HCT116 (cell line): ENCODE measurements at regions not wholly inside any gene's neighbourhood (a gene's known extent, or its start where the extent isn't known, plus 50 kb on each side); places are given as distances from the start of the nearest gene placed in this dataset.

Source experiments
- ATAC-seq: fragments of 200-7000 bp; cut with Tn5 transposase; 2 replicates; pipeline ENCODE4 v1.9.1; 2020; ENCODE audit warnings: mild to moderate bottlenecking, moderate library complexity
- BruUV-seq: library from RNA; stranded (reverse); fragments of 400-500 nt; replicated peaks from 2 replicates; lab custom pipeline; 2021; lab: Mats Ljungman, UMichigan
- CTCF ChIA-PET: fragments of 300-600 bp; sonication (Branson Sonifier 250); formaldehyde crosslinking; loops from one replicate; lab custom pipeline; 2021; ENCODE audit warnings: antibody characterized with exemption; lab: Charles Lee
- POLR2A ChIA-PET: fragments of 300-600, 350-600 bp; sonication (Branson Sonifier 250); formaldehyde crosslinking; loops from one replicate; lab custom pipeline; 2021; ENCODE audit warnings: antibody characterized with exemption; lab: Charles Lee
- RAD21 ChIA-PET, 2 experiments: fragments of 300-600 bp; sonication (Branson Sonifier 250); formaldehyde crosslinking; loops; one replicate each; lab custom pipeline; 2023; ENCODE audit warnings: low total read pairs in 2 of 2; ENCODE audit not compliant: uncharacterized antibody in 2 of 2, unreplicated experiment in 2 of 2, low non-redundant PET in 1 of 2; lab: Charles Lee
- DNase-seq: peaks from one replicate; pipeline ENCODE4 v3.0.0-alpha.2; 2010; ENCODE audit warnings: low read depth, low spot score
- H2AFZ ChIP-seq: fragments of 200-600 bp; shearing (Covaris generic), sonication (generic); 2 replicates; pipeline ENCODE4 v1.6.1; 2017; ENCODE audit warnings: low read depth, mixed run types, mixed read lengths, antibody characterized with exemption, low read length; ENCODE audit not compliant: poor library complexity, severe bottlenecking
- H3K27ac ChIP-seq: 2 replicates; pipeline ENCODE4 v1.5.1; 2012; ENCODE audit warnings: low read depth, low read length
- H3K27me3 ChIP-seq: fragments of 200-600 bp; sonication (generic); 2 replicates; pipeline ENCODE4 v1.6.1; 2016; ENCODE audit warnings: mixed run types, low read length, mixed read lengths; ENCODE audit not compliant: insufficient read depth
- H3K36me3 ChIP-seq, 2 experiments: fragments of 200-500 bp in 1 of 2; fragments of 200-600 bp in 1 of 2; sonication (Bioruptor generic) in 1 of 2; sonication (generic) in 1 of 2; 2 replicates each; pipeline versions ENCODE4 v1.5.1 to v1.6.1; 2014 to 2016; ENCODE audit warnings: low read length in 2 of 2, inconsistent platforms in 1 of 2, mixed read lengths in 1 of 2, mixed run types in 1 of 2; ENCODE audit not compliant: insufficient read depth in 2 of 2, control insufficient read depth in 1 of 2
- H3K4me1 ChIP-seq, 2 experiments: fragments of 200-600 bp in 1 of 2; sonication (generic) in 1 of 2; 2 replicates each; pipeline versions ENCODE4 v1.5.1 to v1.6.1; 2012 to 2017; ENCODE audit warnings: low read length in 2 of 2, inconsistent platforms in 1 of 2, mild to moderate bottlenecking in 1 of 2, mixed read lengths in 1 of 2, mixed run types in 1 of 2, moderate library complexity in 1 of 2; ENCODE audit not compliant: insufficient read depth in 2 of 2, control insufficient read depth in 1 of 2
- H3K4me2 ChIP-seq: fragments of 200-600 bp; sonication (generic); 2 replicates; pipeline ENCODE4 v1.6.1; 2017; ENCODE audit warnings: mixed run types, low read length, mixed read lengths
- H3K4me3 ChIP-seq, 2 experiments: fragments of 200-600 bp in 1 of 2; sonication (generic) in 1 of 2; replicated peaks in 1 of 2; 2 replicates each; pipeline ENCODE4 v1.5.1; 2011 to 2016; ENCODE audit warnings: low read length in 2 of 2, control low read depth in 1 of 2, low read depth in 1 of 2, mild to moderate bottlenecking in 1 of 2, mixed read lengths in 1 of 2, mixed run types in 1 of 2
- H3K79me2 ChIP-seq: fragments of 200-600 bp; sonication (generic); 2 replicates; pipeline ENCODE4 v1.6.1; 2017; ENCODE audit warnings: mild to moderate bottlenecking, mixed run types, low read length, moderate library complexity, mixed read lengths; ENCODE audit not compliant: insufficient read depth
- H3K9ac ChIP-seq: fragments of 200-600 bp; sonication (generic); 2 replicates; pipeline ENCODE4 v1.6.1; 2016; ENCODE audit warnings: low read length, mixed read lengths
- H3K9me2 ChIP-seq: fragments of 200-600 bp; sonication (generic), shearing (Covaris generic); 2 replicates; pipeline ENCODE4 v1.6.1; 2017; ENCODE audit warnings: mixed run types, mild to moderate bottlenecking, moderate library complexity; ENCODE audit not compliant: insufficient read depth
- H3K9me3 ChIP-seq, 2 experiments: fragments of 200-500 bp in 1 of 2; fragments of 200-600 bp in 1 of 2; sonication (Bioruptor generic) in 1 of 2; sonication (generic) in 1 of 2; 2 replicates each; pipeline ENCODE4 v1.6.1; 2014 to 2017; ENCODE audit warnings: low read length in 2 of 2, mixed read lengths in 2 of 2, inconsistent platforms in 1 of 2, low read depth in 1 of 2, mild to moderate bottlenecking in 1 of 2, mixed run types in 1 of 2, moderate library complexity in 1 of 2; ENCODE audit not compliant: control insufficient read depth in 1 of 2, insufficient read depth in 1 of 2
- H4K20me1 ChIP-seq: fragments of 200-600 bp; sonication (generic), shearing (Covaris generic); 2 replicates; pipeline ENCODE4 v1.6.1; 2017; ENCODE audit warnings: mixed run types, mild to moderate bottlenecking, moderate library complexity; ENCODE audit not compliant: insufficient read depth
- CBX3 ChIP-seq: IDR thresholded peaks from 2 replicates; pipeline ENCODE4 v1.6.1; 2012; ENCODE audit warnings: low read depth
- CEBPB ChIP-seq: IDR thresholded peaks from 2 replicates; pipeline ENCODE4 v1.6.1; 2012; ENCODE audit warnings: low read depth
- EGR1 ChIP-seq: IDR thresholded peaks from 2 replicates; pipeline ENCODE4 v1.6.1; 2012; ENCODE audit warnings: low read depth
- ELF1 ChIP-seq: IDR thresholded peaks from 2 replicates; pipeline ENCODE4 v1.6.1; 2012; ENCODE audit warnings: low read depth, borderline replicate concordance
- EZH2 ChIP-seq: fragments of 200-600 bp; sonication (generic); IDR thresholded peaks from 2 replicates; pipeline ENCODE4 v1.6.1; 2017; ENCODE audit warnings: antibody characterized with exemption, mixed run types
- EZH2phosphoT487 ChIP-seq: fragments of 200-600 bp; IDR thresholded peaks from 2 replicates; pipeline ENCODE4 v1.6.1; 2018; ENCODE audit warnings: antibody characterized with exemption, borderline replicate concordance
- FOSL1 ChIP-seq: IDR thresholded peaks from 2 replicates; pipeline ENCODE4 v1.6.1; 2012; ENCODE audit warnings: low read depth
- JUND ChIP-seq: IDR thresholded peaks from 2 replicates; pipeline ENCODE4 v1.6.1; 2012
- POLR2AphosphoS5 ChIP-seq: IDR thresholded peaks from 2 replicates; pipeline ENCODE4 v1.6.1; 2011; ENCODE audit warnings: mild to moderate bottlenecking, low read depth, low read length, moderate library complexity
- RAD21 ChIP-seq: IDR thresholded peaks from 2 replicates; pipeline ENCODE4 v1.6.1; 2012; ENCODE audit warnings: low read depth, mild to moderate bottlenecking
- SIN3A ChIP-seq: IDR thresholded peaks from 2 replicates; pipeline ENCODE4 v1.6.1; 2012; ENCODE audit warnings: low read depth
- SRF ChIP-seq: IDR thresholded peaks from 2 replicates; pipeline ENCODE4 v1.6.1; 2012; ENCODE audit warnings: low read depth
- TCF7L2 ChIP-seq: IDR thresholded peaks from 2 replicates; pipeline ENCODE4 v1.7.0; 2011; ENCODE audit warnings: borderline replicate concordance, inconsistent platforms; ENCODE audit not compliant: insufficient read depth, insufficient read length; ENCODE audit errors: extremely low read depth
- ZFX ChIP-seq: fragments of 450-650 bp; IDR thresholded peaks from 2 replicates; pipeline ENCODE4 v1.6.1; 2017
- ZNF274 ChIP-seq: fragments of 200-500 bp; sonication (Bioruptor generic); IDR thresholded peaks from 2 replicates; pipeline ENCODE4 v1.6.1; 2014; ENCODE audit warnings: mild to moderate bottlenecking, low read depth, low read length, inconsistent platforms
- intact Hi-C: fragments of 100-400 bp; cut with micrococcal nuclease; formaldehyde crosslinking; loops from 2 replicates; pipeline ENCODE4 v1.10.0; 2022
- TF ChIP-seq, protein P1 (sequence below): IDR thresholded peaks from 2 replicates; pipeline ENCODE4 v1.6.1; 2012
- TF ChIP-seq, protein P2 (sequence below), 3 experiments: fragments of 200-600 bp in 1 of 3; sonication (generic) in 1 of 3; IDR thresholded peaks in 2 of 3; conservative IDR thresholded peaks in 1 of 3; 2 replicates each; pipeline ENCODE4 v1.5.1; 2012 to 2017; ENCODE audit warnings: low read depth in 2 of 3, low read length in 2 of 3, antibody characterized with exemption in 1 of 3, borderline replicate concordance in 1 of 3, control low read depth in 1 of 3, mild to moderate bottlenecking in 1 of 3, mixed read lengths in 1 of 3, mixed run types in 1 of 3, moderate library complexity in 1 of 3; ENCODE audit not compliant: insufficient read depth in 1 of 3

DNA sequence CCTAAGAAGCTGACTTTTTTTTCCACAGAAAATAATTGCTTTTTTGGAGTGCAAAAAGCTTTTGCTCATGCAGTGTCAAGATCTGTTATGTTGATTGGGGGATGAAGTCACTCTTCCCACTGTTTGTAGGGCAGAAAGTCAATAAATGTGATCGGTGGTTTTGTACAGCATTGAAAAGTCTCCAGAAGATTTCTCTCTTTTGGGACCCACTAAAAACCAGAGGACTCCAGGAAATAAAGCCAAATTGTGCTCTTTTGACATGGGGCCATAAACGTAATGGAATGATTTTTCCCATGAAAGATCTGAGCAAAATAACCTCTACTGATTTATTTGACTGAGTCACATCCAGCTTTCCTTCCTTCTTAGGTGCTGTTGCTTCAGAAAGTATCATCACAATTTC is 122.5 kb downstream of the SNAPC1 start:
- no peak overlapping the region for H3K9ac ChIP-seq
- BruUV-seq = no TSS peak
- DNase-seq = no peak
- POLR2A ChIA-PET = no interaction called here
- ATAC-seq = no peak
- no peaks in the 10 kb centered on the region for H3K9me2 ChIP-seq
- no peaks in the 10 kb centered on the region for H3K36me3 ChIP-seq
- H3K4me3 ChIP-seq = no peak overlapping the region
- no peaks in the 10 kb centered on the region for H3K4me1 ChIP-seq
- intact Hi-C loops = no loop called here
- no peaks in the 10 kb centered on the region for H4K20me1 ChIP-seq
- H3K27ac ChIP-seq = no peak overlapping the region
- RAD21 ChIA-PET = no interaction called here
- no peak overlapping the region for H2AFZ ChIP-seq
- no peaks in the 10 kb centered on the region for H3K9me3 ChIP-seq
- H3K4me2 ChIP-seq = no peak overlapping the region
- TF ChIP-seq SRF (no peak), ELF1 (no peak), ZFX (no peak)
- H3K27me3 ChIP-seq = peaks cover 18% of the 10 kb centered on the region
- no peaks in the 10 kb centered on the region for H3K79me2 ChIP-seq
- CTCF ChIA-PET = no interaction called here

DNA sequence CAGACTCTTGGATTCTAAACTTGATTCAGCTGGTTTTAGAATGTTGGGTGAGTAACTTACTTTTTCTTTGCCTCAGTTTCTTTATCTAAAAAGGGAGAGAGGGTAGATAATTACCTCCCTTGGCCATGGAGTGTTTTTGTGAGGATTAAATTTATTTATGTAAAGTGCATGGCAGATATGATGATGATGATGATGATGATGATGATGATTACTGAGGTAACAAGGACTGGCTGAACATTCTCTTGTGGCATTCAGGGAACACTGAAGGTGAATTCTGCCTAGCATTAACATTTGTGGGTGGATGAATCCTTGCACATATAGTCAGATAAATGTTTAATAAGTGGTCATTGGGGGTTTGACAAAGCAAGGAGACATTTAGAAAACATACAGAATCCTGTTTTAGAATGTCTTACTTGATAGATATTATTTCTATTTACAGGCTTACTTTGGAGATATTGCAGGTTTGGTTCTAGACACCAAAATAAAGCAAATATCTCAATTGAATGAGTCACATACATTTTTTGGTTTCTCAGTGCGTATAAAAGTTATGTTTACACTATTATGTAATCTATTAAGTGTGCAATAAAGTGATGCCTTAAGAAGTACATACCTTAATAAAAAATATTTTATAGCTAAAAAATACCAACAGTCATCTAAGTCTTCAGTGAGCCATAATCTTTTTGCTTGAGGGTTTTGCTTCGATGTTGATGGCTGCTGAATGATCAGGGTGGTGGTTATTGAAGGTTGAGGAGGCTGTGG is 123.2 kb downstream of the SNAPC1 start:
- Histone ChIP-seq H3K9ac (no peak overlapping the region), H2AFZ (no peak overlapping the region), H3K4me3 (no peak overlapping the region), H3K4me2 (no peak overlapping the region), H3K9me2 (no peaks in the 10 kb centered on the region), H3K79me2 (no peaks in the 10 kb centered on the region), H3K4me1 (no peaks in the 10 kb centered on the region), H3K9me3 (no peaks in the 10 kb centered on the region), H4K20me1 (no peaks in the 10 kb centered on the region), H3K36me3 (no peaks in the 10 kb centered on the region), H3K27me3 (peaks cover 17% of the 10 kb centered on the region), H3K27ac (no peak overlapping the region)
- ChIA-PET POLR2A (no interaction called here), RAD21 (no interaction called here), CTCF (no interaction called here)
- ATAC-seq (no peak), DNase-seq (no peak)
- BruUV-seq = no TSS peak
- no peak for TF ChIP-seq POLR2AphosphoS5
- no peak for TF ChIP-seq EZH2phosphoT487
- TF ChIP-seq CBX3 = no peak
- no peak for TF ChIP-seq RAD21
- TF ChIP-seq ZFX = no peak
- TF ChIP-seq SIN3A = no peak
- no peak for TF ChIP-seq ZNF274
- TF ChIP-seq, protein P1, sequence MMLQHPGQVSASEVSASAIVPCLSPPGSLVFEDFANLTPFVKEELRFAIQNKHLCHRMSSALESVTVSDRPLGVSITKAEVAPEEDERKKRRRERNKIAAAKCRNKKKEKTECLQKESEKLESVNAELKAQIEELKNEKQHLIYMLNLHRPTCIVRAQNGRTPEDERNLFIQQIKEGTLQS = no peak
- no peak for TF ChIP-seq EZH2
- TF ChIP-seq SRF = no peak
- TF ChIP-seq TCF7L2 = no peak
- TF ChIP-seq JUND = no peak
- TF ChIP-seq FOSL1 = no peak
- no peak for TF ChIP-seq CEBPB
- no peak for TF ChIP-seq EGR1
- no peak for TF ChIP-seq ELF1
- TF ChIP-seq, protein P2, sequence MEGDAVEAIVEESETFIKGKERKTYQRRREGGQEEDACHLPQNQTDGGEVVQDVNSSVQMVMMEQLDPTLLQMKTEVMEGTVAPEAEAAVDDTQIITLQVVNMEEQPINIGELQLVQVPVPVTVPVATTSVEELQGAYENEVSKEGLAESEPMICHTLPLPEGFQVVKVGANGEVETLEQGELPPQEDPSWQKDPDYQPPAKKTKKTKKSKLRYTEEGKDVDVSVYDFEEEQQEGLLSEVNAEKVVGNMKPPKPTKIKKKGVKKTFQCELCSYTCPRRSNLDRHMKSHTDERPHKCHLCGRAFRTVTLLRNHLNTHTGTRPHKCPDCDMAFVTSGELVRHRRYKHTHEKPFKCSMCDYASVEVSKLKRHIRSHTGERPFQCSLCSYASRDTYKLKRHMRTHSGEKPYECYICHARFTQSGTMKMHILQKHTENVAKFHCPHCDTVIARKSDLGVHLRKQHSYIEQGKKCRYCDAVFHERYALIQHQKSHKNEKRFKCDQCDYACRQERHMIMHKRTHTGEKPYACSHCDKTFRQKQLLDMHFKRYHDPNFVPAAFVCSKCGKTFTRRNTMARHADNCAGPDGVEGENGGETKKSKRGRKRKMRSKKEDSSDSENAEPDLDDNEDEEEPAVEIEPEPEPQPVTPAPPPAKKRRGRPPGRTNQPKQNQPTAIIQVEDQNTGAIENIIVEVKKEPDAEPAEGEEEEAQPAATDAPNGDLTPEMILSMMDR (IDR thresholded peaks at IDR 0.05 in 2 of 3, conservative IDR thresholded peaks at IDR 0.05 in 1 of 3; ENCODE audit: borderline replicate concordance in 1 of 3, insufficient read depth in 1 of 3, low read depth in 2 of 3, low read length in 2 of 3) = no peak
- intact Hi-C loops = no loop called here
